NOMO-1 treated with dmso at 0.1 percent for 144 hours (cell line): ENCODE measurements at regions not wholly inside any gene's neighbourhood (a gene's known extent, or its start where the extent isn't known, plus 50 kb on each side); places are given as distances from the start of the nearest gene placed in this dataset.

Experiments
- DNase-seq: peaks from one replicate; lab custom pipeline; 2025; ENCODE audit not compliant: unreplicated experiment; lab: John Stamatoyannopoulos, UW

DNA sequence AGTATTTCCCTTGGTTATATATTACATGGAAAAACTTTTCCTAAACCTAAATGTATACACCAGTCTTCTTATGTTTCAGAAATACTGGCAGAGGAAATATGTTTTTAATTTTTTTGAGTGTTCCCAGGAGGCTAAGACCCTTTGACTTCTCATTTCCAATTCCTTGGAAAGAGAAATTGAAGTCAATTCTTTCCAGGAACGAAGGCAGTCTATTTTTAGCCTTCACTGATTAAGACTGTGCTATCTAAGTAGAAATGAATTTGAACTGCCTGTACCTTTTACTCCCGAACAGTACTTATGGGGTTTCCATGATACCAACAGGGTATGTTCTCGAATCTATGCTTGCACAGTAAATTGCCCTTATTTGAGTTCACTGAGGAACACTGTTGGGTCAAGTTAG is 340.3 kb upstream of the CD180 start:
- DNase-seq, result no peak

DNA sequence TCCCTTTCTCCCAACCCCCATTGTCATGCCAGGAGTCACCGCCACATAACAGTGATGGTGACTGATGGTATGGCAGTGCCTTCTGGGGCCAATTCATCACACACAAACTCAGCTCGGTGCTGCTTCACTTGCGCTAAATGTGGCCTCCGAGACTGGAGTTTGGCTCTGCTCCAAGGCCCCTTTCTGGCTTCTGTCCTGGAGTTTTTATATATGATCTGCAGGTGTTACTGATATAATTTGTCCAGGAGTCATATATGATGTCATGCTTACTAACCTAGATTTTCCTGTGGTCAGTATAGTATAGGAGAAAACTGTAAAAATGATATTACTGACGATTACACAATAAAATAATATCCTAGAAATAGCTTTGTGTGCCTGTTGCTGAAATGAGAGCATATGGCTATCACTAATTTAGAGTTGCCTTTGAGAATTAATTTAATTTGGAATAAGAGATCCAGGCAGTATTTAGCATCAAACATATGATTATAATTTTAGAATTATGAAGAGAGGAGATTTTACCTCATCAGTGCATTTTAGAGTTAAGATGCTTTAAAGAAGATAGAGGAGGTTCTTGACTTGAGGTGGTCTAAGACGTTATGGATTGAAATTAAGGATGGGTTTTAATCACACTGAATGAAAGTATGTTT is 334.1 kb upstream of the CD180 start:
- no peak for DNase-seq

DNA sequence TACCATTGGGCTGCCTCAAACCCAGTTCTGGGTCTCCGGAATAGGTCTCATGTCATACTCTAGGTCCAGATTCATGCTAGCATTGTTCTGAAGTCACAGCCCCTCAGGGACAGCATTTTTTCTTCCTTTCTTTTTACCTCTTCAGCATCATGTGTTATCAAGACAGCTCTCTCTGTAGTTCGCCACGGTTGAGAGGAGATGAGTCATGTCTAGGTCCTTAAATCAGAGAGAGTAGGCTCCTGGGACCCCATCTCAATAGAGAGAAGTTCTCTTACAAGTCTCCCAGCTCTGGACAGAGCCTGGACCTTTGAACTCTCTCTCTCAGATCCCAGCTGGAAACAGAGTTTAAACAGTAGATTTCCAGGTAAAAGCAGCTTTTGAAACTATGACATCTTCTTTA is 332.4 kb upstream of the CD180 start:
- DNase-seq, result no peak

DNA sequence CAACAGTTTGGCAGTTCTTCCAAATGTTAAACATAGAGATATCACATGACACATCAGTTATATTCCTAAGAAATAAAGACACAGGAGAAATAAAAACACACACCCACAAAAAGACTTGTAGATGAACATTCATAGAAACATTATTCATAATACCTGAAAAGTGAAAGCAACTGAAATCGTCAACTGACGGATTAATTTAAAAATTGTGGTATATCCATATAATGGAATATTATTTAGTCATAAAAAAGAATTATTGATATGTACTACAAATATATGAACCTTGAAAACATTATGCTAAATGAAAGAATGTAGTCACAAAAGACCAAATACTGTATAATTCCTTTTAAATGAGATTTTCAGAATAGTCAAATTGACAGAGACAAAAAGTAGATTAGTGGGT is 330.2 kb upstream of the CD180 start:
- DNase-seq, result no peak

DNA sequence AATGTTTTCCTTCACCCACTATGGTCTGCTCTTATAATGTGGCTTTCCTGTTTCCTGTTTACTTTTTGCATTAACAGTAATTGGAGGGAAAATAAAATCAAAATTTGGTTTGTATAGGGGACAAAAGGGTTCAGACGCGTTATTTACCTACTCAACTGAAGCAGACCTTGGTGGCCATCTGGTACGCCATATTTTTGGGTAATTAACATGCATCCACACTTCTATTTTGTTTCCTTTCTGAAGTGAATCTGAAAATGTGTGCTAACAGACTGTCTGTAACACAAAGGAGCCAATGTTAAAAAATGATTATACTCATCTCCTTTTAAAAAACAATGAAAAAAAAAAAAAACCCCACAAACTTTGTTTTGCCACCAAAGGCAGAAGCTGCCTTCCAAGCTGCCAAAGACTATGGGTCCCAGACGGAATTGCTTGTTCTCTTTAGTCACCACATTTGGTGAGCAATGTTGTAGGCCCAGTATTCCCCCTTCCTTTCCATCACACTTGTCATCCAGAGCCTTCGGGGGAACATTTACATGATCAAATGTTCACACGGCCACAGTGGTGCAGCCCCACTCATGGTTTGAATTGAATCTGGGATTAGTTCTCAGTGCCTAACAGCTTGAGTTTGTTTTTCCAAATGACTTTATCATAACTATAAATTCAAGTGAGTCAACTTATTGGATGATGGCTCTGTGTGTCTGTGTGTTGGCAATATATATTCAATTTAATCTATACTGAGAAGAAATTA is 323.7 kb upstream of the CD180 start:
- DNase-seq, result no peak

DNA sequence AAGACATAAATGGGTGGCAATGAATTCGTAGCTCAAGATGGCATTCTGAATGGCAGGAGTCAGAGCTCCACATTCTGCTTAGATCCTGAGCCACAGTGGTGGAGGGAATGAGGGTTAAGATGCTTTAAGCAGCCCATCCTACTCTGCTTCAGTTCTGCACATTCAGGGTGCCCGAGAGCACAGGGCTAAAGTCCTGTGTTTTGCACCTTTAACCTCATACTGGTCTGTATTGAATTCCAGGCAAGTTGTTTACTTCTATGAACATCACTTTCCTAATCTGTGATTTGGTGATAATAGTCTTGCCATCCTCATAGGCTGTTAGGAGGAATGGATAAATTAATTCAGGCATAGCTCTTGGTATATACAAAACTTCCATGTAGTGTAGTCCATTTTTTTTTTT is 321.6 kb upstream of the CD180 start:
- DNase-seq, result no peak

DNA sequence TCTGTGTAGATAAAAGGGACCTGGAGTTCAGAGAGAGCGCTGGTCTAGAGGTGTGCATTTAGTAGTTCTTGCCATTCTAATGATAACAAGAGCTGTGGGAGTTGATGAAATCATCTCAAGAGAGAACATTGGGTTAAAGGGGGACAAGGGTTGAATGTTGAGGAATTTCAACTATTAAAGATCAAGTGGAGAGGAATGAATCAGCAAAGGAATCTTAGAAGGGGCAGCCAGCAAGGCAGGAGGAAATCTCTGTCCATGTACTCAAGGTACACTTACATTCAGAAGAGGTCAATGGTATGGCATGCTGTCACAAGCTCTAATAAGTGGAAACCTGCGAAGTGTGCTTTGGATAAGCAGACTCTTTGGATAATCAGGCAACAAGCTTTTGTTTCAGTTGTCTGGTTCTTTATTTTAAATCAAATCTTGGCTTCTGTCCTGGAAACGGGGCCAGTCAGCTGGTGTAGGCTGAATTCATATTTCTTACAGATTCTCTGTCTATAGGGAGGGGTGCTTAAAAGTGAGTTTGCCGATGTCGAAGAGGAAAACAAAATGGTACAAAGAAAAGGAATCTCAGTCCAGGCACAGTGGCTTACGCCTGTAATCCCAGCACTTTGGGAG is 320.5 kb upstream of the CD180 start:
- no peak for DNase-seq

DNA sequence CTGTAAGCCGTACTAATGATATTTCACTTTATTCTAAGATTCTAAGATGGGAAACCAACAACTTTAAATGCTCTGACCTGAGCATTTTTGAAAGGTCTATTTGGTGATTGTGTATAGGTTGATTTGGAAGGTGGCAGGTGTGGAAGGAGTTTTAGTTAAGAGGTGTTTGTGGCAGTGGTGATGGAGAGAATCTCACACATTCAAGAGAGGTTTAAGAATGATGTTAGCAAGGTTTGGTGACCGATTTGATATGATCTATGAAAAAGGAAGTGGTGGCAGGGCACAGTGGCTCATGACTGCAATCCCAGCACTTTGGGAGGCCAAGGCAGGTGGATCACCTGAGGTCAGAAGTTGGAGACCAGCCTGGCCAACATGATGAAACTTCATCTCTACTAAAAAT is 319.2 kb upstream of the CD180 start:
- no peak for DNase-seq

DNA sequence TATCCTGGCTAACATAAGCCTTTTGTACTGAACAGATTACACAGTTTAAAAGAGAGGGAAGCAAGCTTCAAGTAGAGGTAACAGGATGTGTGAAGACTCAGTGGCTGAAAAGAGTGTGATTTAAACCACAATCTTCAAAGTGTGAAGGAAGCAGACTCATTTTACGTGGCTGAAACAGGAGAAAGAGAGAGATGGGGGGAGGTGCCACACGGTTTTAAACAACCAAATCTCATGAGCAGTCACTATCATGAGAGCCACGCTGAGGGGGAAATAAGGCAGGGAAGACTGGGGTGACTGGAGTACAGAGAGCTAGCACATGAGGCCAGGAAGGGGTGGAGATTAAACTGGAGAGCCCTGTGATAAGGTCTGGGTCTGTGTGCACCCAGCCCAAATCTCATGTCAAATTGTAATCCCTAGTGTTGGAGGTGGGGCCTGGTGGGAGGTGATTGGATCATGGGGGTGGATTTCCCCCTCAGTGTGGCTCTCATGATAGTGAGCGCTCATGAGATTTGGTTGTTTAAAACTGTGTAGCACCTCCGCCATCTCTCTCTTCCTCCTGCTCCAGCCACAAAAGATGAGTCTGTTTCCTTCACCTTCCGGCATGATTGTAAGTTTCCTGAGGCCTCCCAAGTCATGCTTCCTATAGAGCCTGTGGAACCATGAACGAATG is 318.6 kb upstream of the CD180 start:
- DNase-seq, result no peak

DNA sequence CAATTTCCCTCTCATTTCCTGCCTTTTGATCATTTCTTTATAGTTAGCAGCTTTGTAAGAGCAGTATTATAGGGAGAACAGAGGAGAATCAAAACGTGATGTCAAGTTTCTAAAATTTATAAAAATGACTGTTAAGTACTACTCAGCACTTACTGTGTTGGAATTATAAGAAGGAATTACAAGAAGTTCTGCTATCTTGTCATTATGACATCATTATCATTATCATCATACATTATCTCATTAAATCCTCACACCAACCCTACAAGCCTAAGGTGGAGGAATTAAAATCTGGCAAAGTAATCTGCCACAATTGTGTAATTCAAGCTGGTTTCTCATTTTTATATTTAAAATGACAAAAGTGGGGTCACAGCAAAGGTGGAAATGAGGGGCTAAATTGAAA is 316.2 kb upstream of the CD180 start:
- no peak for DNase-seq

DNA sequence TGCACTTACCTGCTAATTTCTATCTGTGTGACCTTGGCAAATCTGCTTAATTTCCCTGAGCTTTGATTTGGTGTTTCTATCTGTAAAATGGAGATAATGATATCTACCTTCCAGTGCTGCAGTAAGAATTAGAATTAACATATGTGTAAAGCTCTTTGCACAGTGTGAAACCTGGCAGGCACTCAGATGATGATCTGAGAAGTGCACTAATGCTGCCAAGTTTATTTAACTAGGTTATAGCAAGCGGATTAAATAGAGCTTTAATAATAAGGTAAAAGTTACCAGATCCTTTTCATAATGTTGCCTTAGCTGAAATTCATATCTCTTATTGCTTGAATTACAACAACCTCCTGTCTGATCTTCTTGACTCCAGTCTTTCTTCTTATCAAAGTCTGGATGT is 315.3 kb upstream of the CD180 start:
- DNase-seq, result no peak

DNA sequence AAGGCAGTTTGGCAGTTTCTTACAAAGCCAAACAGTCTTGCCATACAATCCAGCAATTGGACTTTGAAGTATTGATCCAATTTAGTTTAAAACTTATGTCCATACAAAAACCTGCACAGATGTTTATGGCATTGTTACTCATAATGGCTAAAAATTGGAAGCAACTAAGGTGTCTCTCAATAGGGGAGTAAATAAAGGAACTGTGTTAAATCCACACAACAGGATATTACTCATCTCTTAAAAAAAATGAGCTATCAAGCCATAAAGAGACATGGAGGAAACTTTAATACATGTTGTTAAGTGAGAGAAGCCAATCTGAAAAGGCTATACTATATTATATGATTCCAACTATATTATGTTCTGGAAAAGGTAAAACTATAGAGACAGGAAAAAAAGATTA is 313.6 kb upstream of the CD180 start:
- no peak for DNase-seq

DNA sequence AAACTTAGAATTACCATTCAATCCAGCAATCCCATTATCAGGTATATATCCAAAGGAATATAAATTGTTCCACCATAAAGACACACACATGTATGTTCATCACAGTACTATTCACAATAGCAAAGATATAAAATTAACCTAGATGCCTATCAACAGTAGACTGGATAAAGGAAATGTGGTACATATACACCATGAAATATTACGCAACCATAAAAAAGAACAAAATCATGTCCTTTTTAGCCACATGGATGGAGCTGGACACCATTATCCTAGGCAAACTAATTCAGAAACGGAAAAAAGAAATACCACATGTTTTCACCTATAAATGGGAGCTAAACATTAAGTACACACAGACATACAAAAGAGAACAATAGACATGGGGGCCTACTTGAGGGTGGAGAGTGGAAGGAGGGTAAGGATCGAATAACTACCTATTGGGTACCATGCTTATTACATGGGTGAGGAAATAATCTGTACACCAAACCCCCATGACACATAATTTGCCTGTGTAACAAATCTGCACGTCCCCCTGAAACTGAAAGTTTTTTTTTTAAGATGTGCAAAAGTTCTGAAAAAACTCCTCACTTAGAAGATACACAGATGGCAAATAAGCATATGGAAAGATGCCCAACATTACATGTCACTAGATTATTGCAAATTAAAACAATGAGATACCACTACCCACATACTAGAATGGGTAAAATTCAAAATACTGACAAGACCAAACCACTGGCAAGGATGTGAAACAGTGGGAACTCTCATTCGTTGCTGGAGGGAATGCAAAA is 313.0 kb upstream of the CD180 start:
- no peak for DNase-seq

DNA sequence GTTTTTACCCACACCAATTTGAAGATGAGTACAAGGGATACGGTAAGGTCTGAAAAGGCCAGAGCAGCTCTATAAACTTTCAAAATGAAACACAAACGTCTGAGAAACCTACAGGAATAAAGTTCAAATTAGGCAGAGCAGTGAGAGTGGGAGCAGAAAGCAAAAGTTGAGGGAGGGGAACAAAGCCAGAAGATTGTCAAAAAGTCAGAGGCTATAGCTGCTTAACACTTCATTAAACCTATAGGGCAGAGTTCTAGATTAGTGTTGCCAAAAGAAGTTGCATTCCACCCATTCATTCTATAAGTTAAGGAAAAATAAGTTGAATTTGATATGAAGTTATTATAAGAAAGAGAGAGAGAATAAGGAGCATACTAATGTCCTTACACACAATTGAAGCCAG is 309.6 kb upstream of the CD180 start:
- DNase-seq, result no peak

DNA sequence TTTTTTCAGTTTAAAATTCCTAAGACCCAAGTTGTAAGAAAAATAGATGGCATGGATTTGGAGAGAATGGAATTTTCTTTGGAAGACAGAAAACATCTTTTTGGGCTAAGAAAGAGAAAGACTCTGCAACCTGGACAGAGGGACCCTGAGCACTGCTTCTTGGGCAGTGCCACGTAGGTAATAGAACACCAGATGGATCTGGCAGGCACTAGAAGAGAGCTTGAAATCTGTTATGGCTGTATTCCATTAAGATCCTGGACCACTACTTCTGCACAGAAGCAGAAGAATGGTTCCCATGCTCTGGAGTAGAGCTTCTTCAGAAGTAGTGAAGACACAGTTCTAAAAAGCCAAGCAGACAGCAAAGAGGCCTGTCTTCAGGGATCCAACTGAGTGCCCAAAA is 306.4 kb upstream of the CD180 start:
- DNase-seq, result no peak

DNA sequence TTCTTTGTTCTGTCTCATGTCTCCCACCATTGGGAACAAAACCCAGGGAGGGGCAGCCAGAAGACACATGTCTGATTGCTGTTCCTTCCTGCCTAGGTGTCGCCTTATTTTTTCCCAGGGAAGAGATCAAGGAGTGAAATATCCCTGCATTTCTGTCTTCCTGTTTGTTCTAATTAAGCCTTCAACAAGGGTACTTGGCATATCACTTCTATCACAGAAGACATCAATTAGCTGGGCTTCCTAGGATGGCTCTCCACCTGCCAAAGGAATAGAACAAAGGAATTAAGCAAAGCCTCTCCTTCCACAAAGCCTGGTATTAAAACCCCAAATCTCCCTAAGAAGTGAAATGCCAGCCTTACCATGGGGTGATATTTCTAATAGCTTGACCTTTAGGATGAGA is 299.5 kb upstream of the CD180 start:
- no peak for DNase-seq

DNA sequence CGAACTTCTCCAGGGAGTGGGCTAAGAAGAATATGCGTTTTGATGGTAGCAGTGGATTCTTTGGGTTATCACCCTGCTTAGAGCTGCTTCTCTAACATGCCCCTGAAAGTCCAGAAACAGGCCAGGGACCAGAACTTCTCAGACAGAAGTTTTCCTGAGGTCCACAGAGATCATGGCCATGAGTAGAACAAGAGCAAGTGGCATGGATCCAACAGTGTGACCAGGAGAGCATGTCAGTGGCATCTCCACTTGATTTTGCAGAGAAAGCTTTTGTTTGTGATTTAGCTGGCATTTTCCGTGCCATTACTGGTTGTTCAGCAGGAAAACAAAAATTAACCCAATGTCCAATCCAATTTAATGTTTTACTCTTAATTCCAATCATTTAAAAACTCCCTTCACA is 298.5 kb upstream of the CD180 start:
- DNase-seq, result no peak

DNA sequence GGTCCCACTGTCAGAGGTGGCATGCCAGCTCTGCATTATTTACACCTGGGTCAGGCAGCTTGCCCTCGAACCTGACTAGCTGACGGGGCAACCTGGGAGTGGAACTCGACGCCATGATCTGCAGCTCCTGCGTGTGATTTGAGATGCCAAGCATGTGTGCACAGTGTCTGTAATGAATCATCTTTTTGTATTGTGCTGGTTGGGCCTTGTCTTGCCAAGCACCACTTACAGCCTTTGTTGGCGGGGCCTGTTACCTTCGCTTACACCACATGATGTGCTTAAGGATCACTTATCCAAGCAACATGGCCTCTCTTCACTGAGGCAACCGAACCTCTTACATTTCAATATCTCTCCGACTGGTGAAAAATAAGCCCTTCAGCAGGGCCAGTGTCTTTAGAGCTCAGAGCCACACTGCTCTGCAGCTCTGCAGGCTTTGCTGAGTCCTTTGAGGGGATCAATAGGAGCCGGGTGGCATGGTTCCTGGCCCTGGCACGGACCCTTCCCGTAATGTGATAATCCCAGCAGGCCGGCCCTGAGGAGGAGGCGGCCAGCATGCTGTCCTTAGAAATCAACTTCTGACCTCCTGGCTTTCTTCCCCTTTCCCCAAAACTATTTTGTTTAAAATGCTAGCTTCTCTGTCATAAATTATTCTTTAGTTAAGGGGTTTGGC is 297.7 kb upstream of the CD180 start:
- DNase-seq, result no peak

DNA sequence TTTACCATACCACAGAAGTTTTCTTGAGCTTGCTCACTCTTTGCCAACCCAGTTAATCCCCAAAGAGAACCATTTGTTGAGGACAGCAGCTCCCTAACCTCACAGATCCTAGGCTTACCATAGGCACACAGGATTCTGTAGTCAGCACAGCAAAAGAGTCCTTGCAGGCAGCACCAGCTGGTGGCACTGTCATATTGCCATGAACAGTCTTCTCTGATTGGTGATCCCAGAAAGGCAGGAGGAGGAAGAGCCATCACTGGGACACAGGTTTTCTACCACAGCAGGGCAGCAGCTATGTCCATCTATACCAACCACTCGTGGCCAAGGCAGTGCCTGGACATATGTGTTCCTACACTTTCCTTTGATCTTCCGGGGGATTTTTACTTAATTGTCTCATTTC is 297.1 kb upstream of the CD180 start:
- DNase-seq, result no peak

DNA sequence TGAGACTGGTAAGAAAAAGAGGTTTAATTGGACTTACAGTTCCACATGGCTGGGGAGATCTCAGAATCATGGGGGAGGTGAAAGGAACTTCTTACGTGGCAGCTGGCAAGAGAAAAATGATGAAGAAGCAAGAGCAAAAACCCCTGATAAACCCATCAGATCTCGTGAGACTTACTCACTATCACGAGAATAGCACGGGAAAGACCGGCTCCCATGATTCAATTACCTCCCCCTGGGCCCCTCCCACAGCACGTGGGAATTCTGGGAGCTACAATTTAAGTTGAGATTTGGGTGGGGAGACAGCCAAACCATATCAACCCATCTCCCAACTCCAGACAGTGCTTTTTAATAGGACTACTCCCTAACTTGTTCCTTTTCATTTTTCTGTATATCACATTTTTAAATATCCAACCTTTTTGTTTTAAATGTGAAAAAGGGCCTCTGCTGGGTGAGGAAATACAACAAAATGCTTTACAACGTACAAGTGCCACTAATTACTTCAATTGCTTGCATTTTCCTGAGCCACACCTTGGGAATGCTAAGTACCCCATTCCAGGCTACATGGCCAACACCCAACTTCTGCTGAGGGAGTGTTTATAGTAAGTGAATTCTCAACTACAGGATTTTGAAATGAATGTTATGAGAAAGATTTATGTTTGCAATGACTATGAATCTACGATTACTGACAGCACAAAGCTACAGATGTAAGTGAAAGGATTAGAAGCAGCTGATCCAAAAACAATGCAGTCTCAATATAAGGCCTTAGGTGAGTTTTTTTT is 294.1 kb upstream of the CD180 start:
- DNase-seq, result no peak
